Tibial nerve (tissue), 4 donors: ENCODE measurements at regions not wholly inside any gene's neighbourhood (a gene's known extent, or its start where the extent isn't known, plus 50 kb on each side); places are given as distances from the start of the nearest gene placed in this dataset.
A peak's percentile ranks its signal among the peaks of the same experiment; 100 is the strongest.

ENCODE experiments used
- DNase-seq, 2 donors: peaks; one replicate each; pipeline ENCODE4 v3.0.0-alpha.2; 2019; ENCODE audit warnings: low spot score in 2 of 2
- H3K27ac ChIP-seq, 4 donors: fragments of 200-600 bp; sonication (generic) in 3 of 4; one replicate each; pipeline ENCODE4 v1.5.1; 2017 to 2019; ENCODE audit warnings: mild to moderate bottlenecking in 1 of 4
- H3K27me3 ChIP-seq, 2 donors: fragments of 200-600 bp; sonication (generic) in 1 of 2; one replicate each; pipeline versions ENCODE4 v1.5.1 to v1.6.0; 2017 to 2019
- H3K36me3 ChIP-seq, 3 donors: fragments of 200-600 bp; sonication (generic); one replicate each; pipeline ENCODE4 v1.5.1; 2018 to 2019
- H3K4me1 ChIP-seq, 4 donors: fragments of 200-600 bp; sonication (generic) in 3 of 4; one replicate each; pipeline ENCODE4 v1.5.1; 2017 to 2019
- H3K4me3 ChIP-seq, 4 donors: fragments of 200-600 bp; sonication (generic) in 3 of 4; one replicate each; pipeline ENCODE4 v1.5.1; 2017 to 2019; ENCODE audit warnings: mild to moderate bottlenecking in 1 of 4, moderate library complexity in 1 of 4
- H3K9me3 ChIP-seq, 4 donors: fragments of 200-600 bp; sonication (generic) in 3 of 4; one replicate each; pipeline ENCODE4 v1.5.1; 2017 to 2019
- EP300 ChIP-seq, 2 donors: sonication (generic); formaldehyde crosslinking; IDR thresholded peaks; one replicate each; pipeline ENCODE4 v1.6.1; 2017; ENCODE audit warnings: antibody characterized with exemption in 2 of 2, mild to moderate bottlenecking in 1 of 2
- POLR2A ChIP-seq, 2 donors: fragments of 450-650 bp; IDR thresholded peaks; one replicate each; pipeline ENCODE4 v1.6.1; 2017; ENCODE audit warnings: antibody characterized with exemption in 2 of 2, mild to moderate bottlenecking in 2 of 2, moderate library complexity in 2 of 2
- WGBS, 2 donors: methylation state at CpG; one replicate each; pipeline ENCODE4 v1.1.5; 2018; 5-methylcytosine and 5-hydroxymethylcytosine counted together
- TF ChIP-seq, protein P1 (sequence below), 5 experiments: fragments of 200-600 bp in 3 of 5; fragments of 450-650 bp in 2 of 5; sonication (generic) in 3 of 5; IDR thresholded peaks; one replicate each; pipeline ENCODE4 v1.5.1; 2016 to 2019; ENCODE audit warnings: antibody characterized with exemption in 5 of 5, mild to moderate bottlenecking in 3 of 5, moderate library complexity in 2 of 5

DNA sequence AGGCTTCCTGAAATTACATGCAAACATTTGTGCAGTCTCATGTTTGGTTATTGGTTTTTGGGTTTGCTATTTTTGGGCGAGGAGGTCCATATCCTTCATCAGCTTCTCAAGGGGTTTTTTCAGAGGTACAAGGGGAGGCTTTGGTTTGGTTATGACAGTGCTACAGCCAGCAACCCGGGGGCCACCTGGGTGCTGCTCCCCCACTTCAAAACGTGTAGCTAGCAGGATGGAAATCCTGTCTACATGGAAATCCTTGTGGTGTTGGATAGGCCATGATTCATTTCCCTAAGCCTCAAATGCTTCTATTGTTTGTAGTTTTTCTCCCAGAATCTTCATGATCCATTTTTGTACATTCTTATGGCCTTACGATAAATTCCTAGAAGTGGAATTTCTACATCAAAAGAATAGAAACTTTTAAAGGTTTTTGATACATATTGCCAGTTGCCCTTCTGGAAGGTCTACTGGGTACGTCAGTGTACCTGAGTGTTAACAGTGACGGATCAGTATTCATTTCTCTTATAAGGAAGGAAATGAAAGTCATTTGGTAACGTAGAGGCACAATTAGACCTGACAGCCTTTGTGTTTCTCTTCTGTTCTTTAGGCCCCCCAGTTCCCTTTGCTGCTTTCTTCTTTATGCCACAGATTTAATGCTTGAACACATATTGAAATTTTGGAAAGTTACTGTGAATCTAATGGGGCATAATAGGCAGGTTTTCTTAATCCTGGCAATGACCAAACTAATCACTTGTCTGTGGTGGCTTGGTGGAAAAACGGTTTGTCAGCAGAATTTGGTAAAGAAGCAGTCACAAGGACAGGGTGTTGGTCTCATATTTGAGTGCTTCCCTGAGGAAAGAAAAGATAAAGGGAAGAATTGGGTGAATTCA, 69.7 kb upstream of the ABL1 start:
- Histone ChIP-seq H3K27ac (peak overlapping the region; percentile 47 to 74 (median 52)), H3K4me1 (peaks cover 0 to 53% (median 17%) of the 10 kb centered on the region in 4 donors), H3K36me3 (no peaks in the 10 kb centered on the region), H3K9me3 (no peaks in the 10 kb centered on the region), H3K27me3 (no peaks in the 10 kb centered on the region), H3K4me3 (no peak overlapping the region)
- DNase-seq: no peak
- 53 to 62% methylated on average over 8 of the region's 8 CpGs for WGBS, 2 donors
- TF ChIP-seq, protein P1, sequence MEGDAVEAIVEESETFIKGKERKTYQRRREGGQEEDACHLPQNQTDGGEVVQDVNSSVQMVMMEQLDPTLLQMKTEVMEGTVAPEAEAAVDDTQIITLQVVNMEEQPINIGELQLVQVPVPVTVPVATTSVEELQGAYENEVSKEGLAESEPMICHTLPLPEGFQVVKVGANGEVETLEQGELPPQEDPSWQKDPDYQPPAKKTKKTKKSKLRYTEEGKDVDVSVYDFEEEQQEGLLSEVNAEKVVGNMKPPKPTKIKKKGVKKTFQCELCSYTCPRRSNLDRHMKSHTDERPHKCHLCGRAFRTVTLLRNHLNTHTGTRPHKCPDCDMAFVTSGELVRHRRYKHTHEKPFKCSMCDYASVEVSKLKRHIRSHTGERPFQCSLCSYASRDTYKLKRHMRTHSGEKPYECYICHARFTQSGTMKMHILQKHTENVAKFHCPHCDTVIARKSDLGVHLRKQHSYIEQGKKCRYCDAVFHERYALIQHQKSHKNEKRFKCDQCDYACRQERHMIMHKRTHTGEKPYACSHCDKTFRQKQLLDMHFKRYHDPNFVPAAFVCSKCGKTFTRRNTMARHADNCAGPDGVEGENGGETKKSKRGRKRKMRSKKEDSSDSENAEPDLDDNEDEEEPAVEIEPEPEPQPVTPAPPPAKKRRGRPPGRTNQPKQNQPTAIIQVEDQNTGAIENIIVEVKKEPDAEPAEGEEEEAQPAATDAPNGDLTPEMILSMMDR (IDR thresholded peaks at IDR 0.05): no peak
- TF ChIP-seq EP300 (IDR thresholded peaks at IDR 0.05) (no peak), POLR2A (IDR thresholded peaks at IDR 0.05) (no peak)

DNA sequence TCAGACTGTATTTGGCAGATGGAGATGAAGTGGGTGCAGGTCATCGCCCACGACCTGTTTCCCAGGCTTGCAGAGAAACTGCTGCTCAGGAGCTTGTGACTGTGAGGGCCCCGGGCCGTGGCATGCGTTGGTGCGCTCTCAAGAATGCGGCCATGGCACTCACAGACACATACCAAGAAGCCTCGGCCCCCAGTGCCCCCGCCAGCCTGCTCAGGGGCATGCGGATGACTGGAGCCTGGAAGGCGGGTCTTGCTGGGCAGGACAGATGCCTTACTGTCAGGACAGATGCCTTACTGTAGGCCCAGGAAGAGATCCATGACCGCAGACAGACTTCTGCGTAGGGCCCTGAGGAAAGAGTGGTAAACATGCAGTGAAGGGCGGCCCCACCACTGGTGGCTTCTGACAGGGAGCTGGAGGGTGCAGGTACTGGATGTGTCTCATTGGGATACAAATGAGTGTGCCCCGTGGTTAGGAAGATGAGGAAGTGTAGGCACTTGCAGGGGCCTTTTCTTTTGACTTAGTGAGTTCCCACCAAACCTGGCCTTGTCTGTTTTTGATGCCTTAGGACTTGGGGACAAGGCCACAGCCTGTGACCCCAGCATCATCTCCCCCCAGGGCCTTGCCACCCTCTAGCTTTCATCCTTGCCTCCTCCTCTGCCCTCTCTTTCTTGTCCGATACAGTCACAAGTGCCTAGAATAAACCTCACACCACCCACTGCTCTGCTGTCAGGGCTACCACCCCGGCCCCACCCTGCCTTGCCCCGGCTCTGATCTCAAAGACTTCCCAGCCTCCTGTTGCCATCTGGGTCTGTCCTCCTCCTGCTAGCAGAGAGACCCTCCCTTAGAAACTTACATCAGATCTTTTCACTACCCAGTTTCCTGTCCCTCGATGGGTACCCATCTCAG, 68.8 kb upstream of the ABL1 start:
- no peaks in the 10 kb centered on the region for H3K27me3 ChIP-seq
- H3K4me1 ChIP-seq: peaks cover 0 to 61% (median 17%) of the 10 kb centered on the region in 4 donors
- H3K4me3 ChIP-seq: no peak overlapping the region
- H3K9me3 ChIP-seq: no peaks in the 10 kb centered on the region
- 50 to 51% methylated on average over 10 to 18 of the region's 19 CpGs for WGBS, 2 donors
- DNase-seq: no peak
- H3K36me3 ChIP-seq: no peaks in the 10 kb centered on the region
- TF ChIP-seq, protein P1 (IDR thresholded peaks at IDR 0.05): no peak
- TF ChIP-seq EP300 (IDR thresholded peaks at IDR 0.05): peak in 1 of 2 donors; percentile 48
- peak overlapping the region; percentile 47 to 74 (median 52) for H3K27ac ChIP-seq

DNA sequence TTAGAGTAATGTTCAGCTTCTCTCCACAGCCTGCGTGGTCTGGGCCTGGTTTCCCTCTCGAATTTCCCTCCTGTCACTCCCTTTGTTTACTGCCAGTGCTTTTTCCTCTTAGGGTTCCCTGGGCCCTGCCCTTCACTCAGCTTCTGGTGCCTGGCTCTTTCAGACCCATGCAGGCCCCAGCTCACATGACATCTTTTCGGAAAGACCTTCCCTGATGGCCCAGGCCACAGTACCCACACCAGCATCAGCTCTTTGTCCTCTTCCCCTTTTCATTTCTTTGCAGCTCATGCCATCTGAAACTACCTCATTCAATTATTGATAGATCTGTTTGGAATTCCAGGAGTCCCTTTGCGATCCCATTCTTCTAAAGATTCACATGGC, 68.1 kb upstream of the ABL1 start:
- Histone ChIP-seq H3K4me1 (peaks cover 0 to 63% (median 17%) of the 10 kb centered on the region in 4 donors), H3K36me3 (no peaks in the 10 kb centered on the region)
- 62 to 72% methylated on average over 4 of the region's 4 CpGs for WGBS, 2 donors

DNA sequence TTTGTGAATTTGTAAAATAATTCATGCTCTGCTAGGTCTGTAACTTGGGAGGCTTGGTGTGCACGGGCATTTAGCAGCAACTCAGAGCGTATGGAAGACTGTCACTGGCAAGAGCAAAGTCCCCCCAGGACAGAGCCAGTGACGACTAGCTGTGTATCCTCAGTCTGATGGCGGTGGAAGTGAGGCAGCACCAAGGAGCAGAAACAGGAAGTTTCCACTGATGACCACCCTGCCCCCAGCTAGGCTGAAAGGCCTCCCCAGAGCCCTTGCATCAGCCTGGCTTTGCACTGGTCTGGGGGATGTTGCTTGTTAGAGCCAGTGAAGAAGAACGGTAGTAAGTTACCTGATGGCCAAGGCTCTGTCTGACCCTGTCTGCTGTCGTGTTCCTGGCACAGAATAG, 66.8 kb upstream of the ABL1 start:
- H3K9me3 ChIP-seq: no peaks in the 10 kb centered on the region
- TF ChIP-seq EP300 (IDR thresholded peaks at IDR 0.05): no peak
- no peak for TF ChIP-seq POLR2A (IDR thresholded peaks at IDR 0.05)
- TF ChIP-seq, protein P1 (IDR thresholded peaks at IDR 0.05): no peak
- H3K36me3 ChIP-seq: no peaks in the 10 kb centered on the region
- WGBS, 2 donors: 39 to 41% methylated on average over 6 of the region's 6 CpGs
- no peak for DNase-seq
- H3K4me3 ChIP-seq: no peak overlapping the region
- H3K27me3 ChIP-seq: no peaks in the 10 kb centered on the region
- H3K27ac ChIP-seq: peak overlapping the region in 3 of 4 donors; percentile 54 to 74 (median 60)
- H3K4me1 ChIP-seq: peaks cover 0 to 63% (median 17%) of the 10 kb centered on the region in 4 donors

More for the DNA sequence above, 68.1 kb upstream of the ABL1 start:
- Histone ChIP-seq H3K27ac (peak overlapping the region; percentile 20 to 74 (median 48)), H3K4me3 (no peak overlapping the region), H3K9me3 (no peaks in the 10 kb centered on the region), H3K27me3 (no peaks in the 10 kb centered on the region)
- no peak for DNase-seq
- no peak for TF ChIP-seq EP300 (IDR thresholded peaks at IDR 0.05)
- no peak for TF ChIP-seq POLR2A (IDR thresholded peaks at IDR 0.05)
- TF ChIP-seq, protein P1 (IDR thresholded peaks at IDR 0.05): no peak
